ENCODE measurements at regions not wholly inside any gene's neighbourhood (a gene's known extent, or its start where the extent isn't known, plus 50 kb on each side); places are given as distances from the start of the nearest gene placed in this dataset.

GRCh38 chrX:40975951-40976350 is 109.3 kb upstream of the USP9X start:
- Histone ChIP-seq H3K4me1 (ENCODE audit: control insufficient read depth in 1 of 2, insufficient read depth in 2 of 2, low read length in 2 of 2) (no peaks in the 10 kb centered on the region), H4K20me1 (ENCODE audit: insufficient read depth, low read length) (no peaks in the 10 kb centered on the region), H3K36me3 (replicated peaks in 1 of 2; ENCODE audit: control insufficient read depth in 1 of 2, insufficient read depth in 2 of 2, low read length in 2 of 2) (no peaks in the 10 kb centered on the region), H3K4me3 (replicated peaks in 1 of 3; ENCODE audit: low read depth in 2 of 3, low read length in 3 of 3) (no peak overlapping the region), H3K79me2 (ENCODE audit: insufficient read depth, low read length) (no peaks in the 10 kb centered on the region), H3K9ac (ENCODE audit: insufficient read depth, low read length, poor library complexity, severe bottlenecking) (no peak overlapping the region), H3K27me3 (ENCODE audit: control insufficient read depth in 2 of 2, insufficient read depth in 2 of 2, low read length in 2 of 2) (no peaks in the 10 kb centered on the region), H3K27ac (ENCODE audit: low read depth in 1 of 2, low read length in 2 of 2) (no peak overlapping the region), H2AFZ (ENCODE audit: insufficient read depth, low read depth, low read length, poor library complexity, severe bottlenecking) (no peak overlapping the region), H3K9me3 (replicated peaks in 1 of 2; ENCODE audit: control insufficient read depth in 1 of 2, insufficient read depth in 1 of 2, low read length in 2 of 2) (peaks cover 4 to 7% of the 10 kb centered on the region in 2 donors), H3K4me2 (replicated peaks; ENCODE audit: extremely low read depth, low read length, poor library complexity, severe bottlenecking) (no peak overlapping the region)
- TF ChIP-seq, protein P1, sequence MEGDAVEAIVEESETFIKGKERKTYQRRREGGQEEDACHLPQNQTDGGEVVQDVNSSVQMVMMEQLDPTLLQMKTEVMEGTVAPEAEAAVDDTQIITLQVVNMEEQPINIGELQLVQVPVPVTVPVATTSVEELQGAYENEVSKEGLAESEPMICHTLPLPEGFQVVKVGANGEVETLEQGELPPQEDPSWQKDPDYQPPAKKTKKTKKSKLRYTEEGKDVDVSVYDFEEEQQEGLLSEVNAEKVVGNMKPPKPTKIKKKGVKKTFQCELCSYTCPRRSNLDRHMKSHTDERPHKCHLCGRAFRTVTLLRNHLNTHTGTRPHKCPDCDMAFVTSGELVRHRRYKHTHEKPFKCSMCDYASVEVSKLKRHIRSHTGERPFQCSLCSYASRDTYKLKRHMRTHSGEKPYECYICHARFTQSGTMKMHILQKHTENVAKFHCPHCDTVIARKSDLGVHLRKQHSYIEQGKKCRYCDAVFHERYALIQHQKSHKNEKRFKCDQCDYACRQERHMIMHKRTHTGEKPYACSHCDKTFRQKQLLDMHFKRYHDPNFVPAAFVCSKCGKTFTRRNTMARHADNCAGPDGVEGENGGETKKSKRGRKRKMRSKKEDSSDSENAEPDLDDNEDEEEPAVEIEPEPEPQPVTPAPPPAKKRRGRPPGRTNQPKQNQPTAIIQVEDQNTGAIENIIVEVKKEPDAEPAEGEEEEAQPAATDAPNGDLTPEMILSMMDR (IDR thresholded peaks at IDR 0.05): no peak
- Mint-ChIP-seq H3K4me1 (no peaks in the 10 kb centered on the region), H3K9me3 (peaks cover 0 to 13% (median 4%) of the 10 kb centered on the region in 7 donors), H3K27me3 (ENCODE audit: low read depth in 3 of 3) (peaks cover 0 to 2% (median 2%) of the 10 kb centered on the region in 3 donors), H3K36me3 (no peaks in the 10 kb centered on the region), H3K27ac (no peak overlapping the region), H3K4me3 (no peak overlapping the region)
- WGBS (ENCODE audit: insufficient coverage): no CpG with 5 or more reads among the region's 3 CpGs
- no peak for DNase-seq
- intact Hi-C loops (cut with micrococcal nuclease): no loop called here

DNA sequence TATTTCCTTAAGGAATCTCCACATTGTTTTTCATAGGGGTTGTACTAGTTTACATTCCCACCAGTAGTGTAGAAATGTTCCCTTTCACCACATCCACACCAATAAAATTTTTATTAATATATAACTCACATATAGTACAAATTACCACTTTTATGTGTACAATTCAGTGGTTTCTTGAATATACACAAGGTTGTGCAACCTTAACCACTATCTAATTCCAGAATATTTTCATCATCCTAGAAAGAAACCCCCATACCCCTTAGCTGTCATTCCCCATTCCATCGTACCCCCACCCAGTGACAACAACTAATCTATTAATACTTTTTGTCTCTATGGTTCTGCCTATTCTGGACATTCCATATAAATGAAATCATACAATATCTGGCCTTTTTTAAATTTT is 108.3 kb upstream of the USP9X start:
- no peak overlapping the region for H3K9ac ChIP-seq (ENCODE audit: insufficient read depth, low read length, poor library complexity, severe bottlenecking)
- no peak overlapping the region for H3K27ac Mint-ChIP-seq
- H3K4me3 ChIP-seq (replicated peaks in 1 of 3; ENCODE audit: low read depth in 2 of 3, low read length in 3 of 3): no peak overlapping the region
- no peaks in the 10 kb centered on the region for H3K36me3 Mint-ChIP-seq
- H3K27ac ChIP-seq (ENCODE audit: low read depth in 1 of 2, low read length in 2 of 2): no peak overlapping the region
- H3K4me2 ChIP-seq (replicated peaks; ENCODE audit: extremely low read depth, low read length, poor library complexity, severe bottlenecking): no peak overlapping the region
- no CpG with 5 or more reads among the region's 1 CpG for WGBS (ENCODE audit: insufficient coverage)
- H3K4me1 ChIP-seq (ENCODE audit: control insufficient read depth in 1 of 2, insufficient read depth in 2 of 2, low read length in 2 of 2): no peaks in the 10 kb centered on the region
- DNase-seq: no peak
- H3K4me1 Mint-ChIP-seq: no peaks in the 10 kb centered on the region
- no peak overlapping the region for H3K4me3 Mint-ChIP-seq
- no peaks in the 10 kb centered on the region for H3K27me3 ChIP-seq (ENCODE audit: control insufficient read depth in 2 of 2, insufficient read depth in 2 of 2, low read length in 2 of 2)
- H3K27me3 Mint-ChIP-seq (ENCODE audit: low read depth in 3 of 3): peaks cover 0 to 3% (median 2%) of the 10 kb centered on the region in 3 donors
- TF ChIP-seq, protein P1 (IDR thresholded peaks at IDR 0.05): no peak
- no peaks in the 10 kb centered on the region for H3K36me3 ChIP-seq (replicated peaks in 1 of 2; ENCODE audit: control insufficient read depth in 1 of 2, insufficient read depth in 2 of 2, low read length in 2 of 2)
- H4K20me1 ChIP-seq (ENCODE audit: insufficient read depth, low read length): no peaks in the 10 kb centered on the region
- H3K79me2 ChIP-seq (ENCODE audit: insufficient read depth, low read length): no peaks in the 10 kb centered on the region
- H3K9me3 Mint-ChIP-seq: peaks cover 0 to 9% (median 4%) of the 10 kb centered on the region in 7 donors
- intact Hi-C loops (cut with micrococcal nuclease): no loop called here
- H3K9me3 ChIP-seq (replicated peaks in 1 of 2; ENCODE audit: control insufficient read depth in 1 of 2, insufficient read depth in 1 of 2, low read length in 2 of 2): peaks cover 4 to 7% of the 10 kb centered on the region in 2 donors
- H2AFZ ChIP-seq (ENCODE audit: insufficient read depth, low read depth, low read length, poor library complexity, severe bottlenecking): no peak overlapping the region
